ENCODE measurements at regions not wholly inside any gene's neighbourhood (a gene's known extent, or its start where the extent isn't known, plus 50 kb on each side); places are given as distances from the start of the nearest gene placed in this dataset.

DNA sequence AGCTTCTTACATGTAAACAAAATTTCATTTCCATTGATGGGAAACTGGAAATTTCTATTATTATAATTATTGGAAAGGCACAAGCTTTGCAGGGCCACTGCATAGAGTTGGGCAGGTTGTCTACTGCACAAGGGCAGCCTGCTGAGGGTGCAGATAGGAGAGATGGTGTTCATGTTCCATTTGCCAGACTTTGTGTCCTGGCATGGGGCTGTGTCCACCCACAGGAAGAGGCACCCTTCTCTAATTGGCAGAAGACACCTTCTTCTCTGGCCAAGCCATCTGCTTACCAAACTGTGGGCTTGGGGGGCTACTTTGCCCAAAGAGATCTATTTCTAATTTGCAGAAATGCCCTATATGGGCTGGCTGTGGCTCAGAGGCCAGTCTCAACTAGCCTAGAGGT lies 140.7 kb downstream of the GATB start:
- Histone ChIP-seq H3K9me3 (ENCODE audit: insufficient read depth, low read length) (no peaks in the 10 kb centered on the region), H2AFZ (ENCODE audit: low read depth, low read length, severe bottlenecking) (no peak overlapping the region), H3F3A (ENCODE audit: insufficient read depth) (no peaks in the 10 kb centered on the region), H3K79me2 (ENCODE audit: insufficient read depth, low read length) (no peaks in the 10 kb centered on the region), H4K20me1 (ENCODE audit: low read depth, low read length) (no peaks in the 10 kb centered on the region), H3K36me3 (ENCODE audit: low read length) (no peaks in the 10 kb centered on the region), H3K27ac (ENCODE audit: low read depth, low read length) (no peak overlapping the region), H3K9me2 (replicated peaks; ENCODE audit: insufficient read depth, low read length) (no peaks in the 10 kb centered on the region), H3K4me2 (ENCODE audit: low read depth, low read length, poor library complexity, severe bottlenecking) (no peak overlapping the region), H3K4me3 (ENCODE audit: insufficient read depth, low read length, poor library complexity, severe bottlenecking) (no peak overlapping the region), H3K9ac (ENCODE audit: low read length) (no peak overlapping the region), H3K27me3 (ENCODE audit: low read length) (no peaks in the 10 kb centered on the region)
- TF ChIP-seq, protein P1, sequence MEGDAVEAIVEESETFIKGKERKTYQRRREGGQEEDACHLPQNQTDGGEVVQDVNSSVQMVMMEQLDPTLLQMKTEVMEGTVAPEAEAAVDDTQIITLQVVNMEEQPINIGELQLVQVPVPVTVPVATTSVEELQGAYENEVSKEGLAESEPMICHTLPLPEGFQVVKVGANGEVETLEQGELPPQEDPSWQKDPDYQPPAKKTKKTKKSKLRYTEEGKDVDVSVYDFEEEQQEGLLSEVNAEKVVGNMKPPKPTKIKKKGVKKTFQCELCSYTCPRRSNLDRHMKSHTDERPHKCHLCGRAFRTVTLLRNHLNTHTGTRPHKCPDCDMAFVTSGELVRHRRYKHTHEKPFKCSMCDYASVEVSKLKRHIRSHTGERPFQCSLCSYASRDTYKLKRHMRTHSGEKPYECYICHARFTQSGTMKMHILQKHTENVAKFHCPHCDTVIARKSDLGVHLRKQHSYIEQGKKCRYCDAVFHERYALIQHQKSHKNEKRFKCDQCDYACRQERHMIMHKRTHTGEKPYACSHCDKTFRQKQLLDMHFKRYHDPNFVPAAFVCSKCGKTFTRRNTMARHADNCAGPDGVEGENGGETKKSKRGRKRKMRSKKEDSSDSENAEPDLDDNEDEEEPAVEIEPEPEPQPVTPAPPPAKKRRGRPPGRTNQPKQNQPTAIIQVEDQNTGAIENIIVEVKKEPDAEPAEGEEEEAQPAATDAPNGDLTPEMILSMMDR (IDR thresholded peaks at IDR 0.05; ENCODE audit: insufficient read depth, low read length, poor library complexity, severe bottlenecking), result no peak
- no peak for TF ChIP-seq EZH2phosphoT487 (conservative IDR thresholded peaks at IDR 0.05; ENCODE audit: low read length)

All from SU-DHL-6 (cell line).